Stimulated activated CD4-positive, alpha-beta T cell treated with anti-CD3 and anti-CD28 coated beads, TNF-alpha, amount 100 ng/mL, for 24 hours (primary cell): ENCODE measurements at regions not wholly inside any gene's neighbourhood (a gene's known extent, or its start where the extent isn't known, plus 50 kb on each side); places are given as distances from the start of the nearest gene placed in this dataset.

ENCODE experiments used
- DNase-seq, 3 experiments: peaks; one replicate each; pipeline ENCODE4 v3.0.0-alpha.2; 2020; ENCODE audit warnings: low read depth in 3 of 3

GRCh38 chr1:244265507-244265906, 186.2 kb downstream of the ADSS2 start:
- DNase-seq = no peak

DNA sequence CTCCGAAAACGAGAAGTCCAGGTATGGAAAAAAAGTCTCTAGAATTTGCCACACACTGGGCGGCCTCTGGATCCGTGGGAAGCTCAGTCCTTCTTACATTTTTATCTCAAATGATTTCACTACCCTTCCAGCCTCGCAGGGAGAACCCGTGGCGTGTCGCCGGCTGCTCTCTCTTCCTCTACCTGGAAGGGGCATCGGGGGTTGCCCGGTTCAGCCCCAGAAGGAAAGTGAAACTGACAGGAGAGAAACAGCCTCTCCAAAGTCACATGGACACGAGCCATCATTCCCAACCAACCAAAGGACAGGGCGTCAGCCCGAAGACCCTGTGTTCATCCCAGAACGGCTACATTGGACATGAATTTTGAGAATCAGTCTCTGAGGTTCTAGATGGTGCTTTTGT, 182.5 kb downstream of the ADSS2 start:
- no peak for DNase-seq

- no peak for DNase-seq
These were observed 180.7 kb downstream of the ADSS2 start for GRCh38 chr1:244271004-244271403.

GRCh38 chr1:244271691-244272308, 179.9 kb downstream of the ADSS2 start:
- no peak for DNase-seq

- DNase-seq = peak; percentile 45 to 60 (median 53)
These were observed 179.0 kb downstream of the ADSS2 start for GRCh38 chr1:244272471-244273261.

GRCh38 chr1:244273262-244273844, 178.4 kb downstream of the ADSS2 start:
- DNase-seq = no peak

DNA sequence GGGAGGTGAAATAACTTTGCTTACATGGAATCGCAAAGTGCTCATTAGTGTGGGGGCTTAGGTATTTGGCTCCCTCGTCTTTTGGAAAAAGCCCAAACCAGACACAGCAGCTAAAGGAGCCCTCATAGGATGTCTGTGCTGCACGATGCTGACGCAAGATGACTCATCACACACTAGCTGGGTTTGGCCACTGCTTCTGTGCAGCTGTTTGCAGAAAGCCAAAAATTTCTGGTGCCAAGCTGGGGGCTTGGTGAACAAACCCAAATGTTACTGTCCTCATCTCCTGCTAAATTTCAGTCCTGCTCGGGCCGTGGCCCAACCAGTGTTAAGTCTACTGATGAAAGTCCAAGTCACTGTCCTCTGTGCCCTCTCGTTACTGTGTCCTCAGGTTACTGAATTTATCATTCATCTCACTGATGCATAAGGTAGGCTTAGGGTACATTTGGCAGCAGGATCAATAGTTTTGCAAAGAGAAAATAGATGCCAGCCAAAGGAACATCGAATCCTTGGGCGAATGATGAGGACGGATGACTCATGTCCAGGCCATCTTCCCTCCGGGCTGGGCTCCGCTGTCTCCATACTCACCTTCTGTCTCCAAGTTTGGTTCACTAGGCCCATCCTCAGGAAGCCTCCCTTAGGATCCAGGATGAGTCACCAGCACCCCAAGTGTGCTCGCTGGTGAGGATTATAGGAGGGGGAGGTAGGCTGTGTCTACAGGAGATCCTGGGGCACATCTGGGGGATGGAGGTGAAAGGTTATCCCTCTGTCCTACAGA, 177.7 kb downstream of the ADSS2 start:
- peak in 1 of 3 experiments; percentile 13 for DNase-seq

DNA sequence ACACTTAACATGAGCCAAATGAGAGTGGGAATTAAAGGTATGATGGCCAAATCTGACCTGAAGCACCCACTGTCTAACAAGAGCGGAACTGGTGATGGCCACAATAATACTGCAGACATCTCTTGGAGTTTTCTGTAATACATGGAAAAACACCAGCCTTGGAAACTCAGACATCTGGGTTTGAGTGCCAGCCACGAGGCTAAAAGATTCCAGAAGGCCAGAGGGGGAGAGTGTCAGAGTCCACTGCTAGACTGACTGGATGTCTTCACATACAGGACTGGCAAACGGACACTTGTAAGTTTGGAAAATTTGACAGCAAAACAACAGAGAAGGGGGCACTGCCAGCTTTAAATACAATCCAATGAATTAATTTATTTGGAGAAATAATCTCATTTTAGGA, 175.1 kb downstream of the ADSS2 start:
- no peak for DNase-seq

DNA sequence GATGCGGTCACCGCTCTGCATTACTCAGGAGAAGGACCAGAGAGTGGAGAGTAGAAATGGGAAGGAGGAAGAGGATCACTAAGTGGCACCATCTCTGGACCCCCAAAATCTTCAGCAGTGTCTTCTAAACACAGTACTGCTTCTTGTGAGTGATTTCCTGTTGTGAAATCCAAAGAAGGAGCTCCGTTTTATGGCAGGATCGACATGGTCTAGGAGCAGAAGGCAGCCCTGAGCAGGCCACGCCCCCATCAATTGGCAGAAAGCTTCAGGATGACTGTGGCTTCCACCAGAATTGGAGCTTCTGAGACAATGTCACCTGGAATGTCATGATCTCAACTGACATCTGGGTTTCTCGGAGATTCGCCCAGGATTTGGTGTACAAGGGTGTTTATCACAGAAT, 171.5 kb downstream of the ADSS2 start:
- DNase-seq = no peak

DNA sequence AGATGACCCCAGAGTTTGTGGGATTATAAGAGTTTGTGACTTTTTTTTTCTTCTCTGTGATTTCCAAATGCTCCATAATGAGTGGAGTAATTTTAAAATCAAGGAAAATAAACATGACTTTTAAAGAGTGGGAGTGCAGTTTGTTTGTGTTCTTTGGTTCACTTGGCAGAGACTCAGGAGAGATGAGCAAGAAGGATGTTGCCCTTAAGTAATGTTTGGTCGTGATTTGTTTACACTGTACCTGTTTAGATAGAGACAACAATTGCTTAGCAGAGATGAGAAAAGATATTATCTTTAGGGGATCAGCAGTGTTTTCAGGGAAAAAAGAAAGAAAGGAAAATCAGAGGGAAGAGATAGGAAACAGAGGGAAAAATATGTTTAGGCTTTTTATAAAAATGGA, 170.8 kb downstream of the ADSS2 start:
- no peak for DNase-seq

DNA sequence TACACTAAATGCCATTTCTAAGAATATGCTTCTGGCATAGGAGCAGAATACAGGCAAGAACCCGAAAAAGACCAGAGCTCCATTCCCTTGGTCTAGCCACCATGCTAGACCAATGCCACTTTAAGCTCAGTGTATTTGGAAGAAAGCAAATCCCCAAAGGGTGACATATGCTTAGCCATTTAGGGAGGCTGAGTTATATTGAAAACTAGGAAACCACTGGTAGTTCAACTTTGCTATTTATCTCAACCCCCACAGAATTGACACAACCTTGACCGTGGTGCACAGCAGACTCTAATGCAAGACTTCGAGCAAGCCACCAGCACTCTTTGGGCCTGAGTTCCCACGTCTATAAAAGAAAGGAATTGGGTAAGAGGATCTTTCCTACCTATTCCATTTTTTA, 167.9 kb downstream of the ADSS2 start:
- no peak for DNase-seq

DNA sequence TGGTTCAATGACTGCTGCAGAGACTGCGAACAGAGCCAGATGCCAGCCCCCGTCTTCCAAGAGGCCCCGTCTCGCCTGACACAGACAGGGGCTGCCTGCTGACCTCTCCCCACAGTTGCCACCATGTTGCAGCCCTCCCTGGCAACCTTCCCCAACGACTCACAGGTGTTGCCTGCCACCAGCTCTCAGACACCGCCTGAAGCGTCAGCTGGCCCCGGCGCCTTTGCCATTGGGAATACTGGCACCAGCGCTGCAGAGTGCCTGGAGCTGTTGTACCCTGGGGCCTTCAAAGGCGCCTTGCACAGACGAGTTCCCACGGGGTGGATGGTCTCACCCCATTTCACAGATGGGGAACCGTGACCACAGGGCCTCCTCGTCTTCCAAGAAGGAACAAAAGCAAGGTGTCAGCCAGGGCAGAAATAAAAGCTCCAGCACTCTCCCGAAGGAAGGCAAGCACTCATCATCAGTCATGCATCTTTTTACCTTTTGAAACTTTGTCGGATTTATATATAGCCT, 167.0 kb downstream of the ADSS2 start:
- no peak for DNase-seq

DNA sequence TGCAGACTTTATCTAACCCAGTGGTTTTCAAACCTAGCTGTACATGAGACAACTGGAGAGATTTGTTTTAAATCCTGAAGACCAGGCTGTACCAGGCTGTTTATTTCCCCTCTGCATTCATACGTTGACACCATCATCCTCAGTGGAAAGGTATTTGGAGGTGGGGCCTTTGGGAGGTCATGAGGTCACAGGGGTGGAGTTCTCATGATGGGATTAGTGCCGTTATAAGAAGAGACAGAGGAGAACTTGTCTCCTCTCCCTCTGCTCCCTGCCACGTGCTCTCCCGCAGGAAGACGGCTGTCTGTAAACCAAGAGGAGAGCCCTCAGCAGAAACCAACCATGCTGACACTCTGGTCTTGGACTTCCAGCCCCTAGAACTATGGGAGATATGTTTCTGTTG, 165.4 kb downstream of the ADSS2 start:
- DNase-seq = no peak

DNA sequence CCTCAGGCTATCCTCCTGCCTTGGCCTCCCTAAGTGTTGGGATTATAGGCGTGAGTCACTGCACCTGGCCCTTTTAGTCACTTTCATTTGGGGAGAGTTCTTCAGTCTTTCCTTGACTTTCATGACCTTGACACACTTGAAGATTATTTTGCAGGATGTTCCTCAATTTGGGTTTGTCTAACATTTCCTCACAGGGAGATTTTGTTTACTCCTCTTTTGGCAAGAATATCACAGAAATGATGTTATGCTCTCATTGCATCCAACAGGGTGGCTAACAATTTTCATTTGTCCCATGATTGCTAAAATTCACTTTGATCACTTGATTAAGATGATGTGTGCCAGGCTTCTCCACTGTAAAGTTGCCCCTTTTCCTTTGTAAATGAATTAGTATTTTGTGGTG, 164.0 kb downstream of the ADSS2 start:
- DNase-seq = no peak

DNA sequence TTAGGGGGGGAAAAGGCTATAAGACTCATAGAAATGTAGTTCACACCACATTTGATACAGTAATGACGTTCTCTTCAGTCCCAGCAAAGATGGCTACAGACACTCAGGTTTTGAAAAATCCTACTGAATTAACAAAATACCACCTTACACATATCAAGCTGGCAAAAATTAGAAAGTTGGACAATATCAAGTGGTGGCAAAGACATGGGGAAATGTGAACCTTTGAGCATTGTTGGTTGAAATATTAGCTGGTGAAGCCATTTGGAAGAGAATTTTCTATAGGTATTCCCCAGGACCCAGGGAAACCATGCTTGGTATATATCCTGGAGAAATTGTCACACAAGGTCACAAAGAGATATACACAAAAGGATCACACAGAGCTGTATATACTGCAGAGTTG, 163.0 kb downstream of the ADSS2 start:
- DNase-seq = no peak

GRCh38 chr1:244289991-244290785, 161.5 kb downstream of the ADSS2 start:
- DNase-seq = no peak

DNA sequence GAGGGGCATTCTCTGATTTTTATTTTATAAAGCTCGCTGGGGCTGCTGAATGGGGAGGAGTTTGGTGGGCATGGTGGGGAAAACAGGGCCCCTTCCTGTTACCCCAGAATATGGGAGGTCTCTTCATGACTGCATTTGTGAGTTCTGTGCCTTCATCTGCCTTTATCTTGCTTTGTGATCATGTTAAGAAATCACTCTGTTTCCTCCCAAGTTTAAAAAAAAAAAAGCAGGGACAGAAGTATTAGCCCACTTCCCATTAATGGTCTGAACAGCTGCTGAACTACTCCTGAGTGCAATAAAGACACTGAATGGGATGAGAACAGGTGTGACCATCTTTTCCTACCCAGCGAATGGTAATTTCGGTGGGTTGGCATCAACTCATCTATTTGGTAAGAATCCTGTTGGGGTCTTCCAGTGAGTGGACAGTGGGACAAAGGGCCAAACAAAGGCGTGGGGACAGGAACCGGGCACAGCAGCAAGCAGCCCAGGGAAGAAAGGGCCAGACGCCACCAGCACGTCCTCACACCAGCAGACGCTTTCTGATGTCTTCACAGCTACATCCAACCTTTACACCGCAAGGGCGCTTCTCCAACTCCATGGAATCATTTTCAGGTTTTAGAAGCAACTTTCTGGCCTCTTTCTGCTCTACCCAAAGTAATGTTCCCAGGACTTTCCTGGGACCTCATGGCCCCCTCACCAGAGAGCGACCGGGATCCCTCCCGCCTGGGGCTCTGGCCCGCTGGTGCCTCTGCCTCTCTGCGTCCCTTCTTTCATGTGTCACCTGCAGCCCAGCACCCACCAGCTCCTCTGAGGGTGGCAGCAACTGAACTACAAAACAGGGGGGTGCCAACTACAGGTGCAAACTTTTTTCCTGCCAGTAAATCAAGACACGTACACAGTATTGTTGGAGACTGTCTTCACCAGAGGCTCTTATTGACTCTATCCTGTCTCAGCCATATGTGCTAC, 160.2 kb downstream of the ADSS2 start:
- DNase-seq = no peak

GRCh38 chr1:244294599-244295224, 157.0 kb downstream of the ADSS2 start:
- DNase-seq = no peak

DNA sequence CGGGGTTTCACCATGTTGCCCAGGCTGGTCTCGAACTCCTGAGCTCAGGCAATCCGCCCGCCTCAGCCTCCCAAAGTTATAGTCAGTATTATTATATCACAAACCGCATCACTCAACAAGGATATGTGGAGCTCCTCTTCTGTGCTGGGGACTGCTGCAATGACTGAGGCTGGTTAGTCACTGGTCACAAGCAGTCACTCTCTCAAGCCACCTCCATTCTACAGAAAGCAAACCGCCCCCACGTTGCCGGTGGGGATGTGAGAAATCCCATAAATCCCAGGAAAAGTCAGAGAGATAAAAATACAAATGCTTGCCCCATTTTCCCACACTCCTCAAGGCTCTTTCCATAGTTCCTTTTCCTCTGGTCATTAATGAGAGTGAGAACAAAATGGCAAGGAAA, 155.7 kb downstream of the ADSS2 start:
- no peak for DNase-seq

GRCh38 chr1:244296447-244296846, 155.3 kb downstream of the ADSS2 start:
- DNase-seq = no peak
